RWPE1 (cell line): ENCODE measurements at regions not wholly inside any gene's neighbourhood (a gene's known extent, or its start where the extent isn't known, plus 50 kb on each side); places are given as distances from the start of the nearest gene placed in this dataset.

Experiments used
- CTCF ChIA-PET: fragments of 350-600 bp; sonication (Branson Sonifier 250); formaldehyde crosslinking; extraction: SDS; loops from one replicate; lab custom pipeline; 2021; lab: Yijun Ruan, JAX
- POLR2A ChIA-PET: fragments of 400-600 bp; formaldehyde crosslinking; extraction: SDS; loops from one replicate; lab custom pipeline; 2020; ENCODE audit warnings: antibody characterized with exemption; ENCODE audit not compliant: low non-redundant PET; lab: Yijun Ruan, JAX
- DNase-seq: peaks from one replicate; pipeline ENCODE4 v3.0.0; 2012; ENCODE audit warnings: low spot score
- H3K27ac ChIP-seq: fragments of 450-650 bp; 2 replicates; pipeline ENCODE4 v1.5.1; 2017
- TF ChIP-seq, protein P1 (sequence below): fragments of 450-650 bp; conservative IDR thresholded peaks from 2 replicates; pipeline ENCODE4 v1.5.1; 2017; ENCODE audit warnings: low read depth, mild to moderate bottlenecking

- CTCF ChIA-PET = no interaction called here
- no peak overlapping the region for H3K27ac ChIP-seq
- POLR2A ChIA-PET = interaction anchor here (0.6 kb wide), 1 partner anchor 15 kb away, joined by 3 read pairs; no protein-coding TSS in a partner anchor
- TF ChIP-seq, protein P1, sequence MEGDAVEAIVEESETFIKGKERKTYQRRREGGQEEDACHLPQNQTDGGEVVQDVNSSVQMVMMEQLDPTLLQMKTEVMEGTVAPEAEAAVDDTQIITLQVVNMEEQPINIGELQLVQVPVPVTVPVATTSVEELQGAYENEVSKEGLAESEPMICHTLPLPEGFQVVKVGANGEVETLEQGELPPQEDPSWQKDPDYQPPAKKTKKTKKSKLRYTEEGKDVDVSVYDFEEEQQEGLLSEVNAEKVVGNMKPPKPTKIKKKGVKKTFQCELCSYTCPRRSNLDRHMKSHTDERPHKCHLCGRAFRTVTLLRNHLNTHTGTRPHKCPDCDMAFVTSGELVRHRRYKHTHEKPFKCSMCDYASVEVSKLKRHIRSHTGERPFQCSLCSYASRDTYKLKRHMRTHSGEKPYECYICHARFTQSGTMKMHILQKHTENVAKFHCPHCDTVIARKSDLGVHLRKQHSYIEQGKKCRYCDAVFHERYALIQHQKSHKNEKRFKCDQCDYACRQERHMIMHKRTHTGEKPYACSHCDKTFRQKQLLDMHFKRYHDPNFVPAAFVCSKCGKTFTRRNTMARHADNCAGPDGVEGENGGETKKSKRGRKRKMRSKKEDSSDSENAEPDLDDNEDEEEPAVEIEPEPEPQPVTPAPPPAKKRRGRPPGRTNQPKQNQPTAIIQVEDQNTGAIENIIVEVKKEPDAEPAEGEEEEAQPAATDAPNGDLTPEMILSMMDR = no peak
- DNase-seq = no peak
Observed at GRCh38 chr14:54226103-54226502, 170.7 kb upstream of the CDKN3 start.

GRCh38 chr14:54226558-54226957, 170.2 kb upstream of the CDKN3 start:
- DNase-seq = no peak
- TF ChIP-seq, protein P1 = no peak
- ChIA-PET CTCF (interaction anchor here (0.7 kb wide), 1 partner anchor 346 kb away, joined by 8 read pairs; no protein-coding TSS in a partner anchor), POLR2A (interaction anchor here (0.6 kb wide), 1 partner anchor 14 kb away, joined by 3 read pairs; no protein-coding TSS in a partner anchor)
- H3K27ac ChIP-seq = no peak overlapping the region

- ChIA-PET CTCF (no interaction called here), POLR2A (no interaction called here)
- no peak overlapping the region for H3K27ac ChIP-seq
- TF ChIP-seq, protein P1 = no peak
- DNase-seq = no peak
Observed at GRCh38 chr14:54229136-54229535, 167.7 kb upstream of the CDKN3 start.

DNA sequence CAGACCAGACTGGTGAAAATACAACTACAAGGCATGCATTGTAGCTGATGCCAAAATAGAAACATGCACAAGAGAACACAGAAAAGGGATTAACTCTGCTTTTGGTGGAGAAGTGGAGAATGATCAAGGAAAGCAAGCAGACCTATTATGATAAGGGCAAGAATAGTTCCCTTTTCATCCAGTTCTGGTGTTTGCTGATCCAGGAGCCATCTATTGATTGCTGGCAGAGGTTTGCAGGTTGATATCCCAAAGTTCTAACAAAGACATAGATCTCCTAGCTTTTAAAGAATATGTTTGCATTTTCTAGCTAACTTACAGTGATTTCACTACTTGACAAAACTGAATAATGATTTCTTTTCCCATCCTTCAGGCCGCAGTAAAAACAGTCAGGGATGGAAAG, 166.2 kb upstream of the CDKN3 start:
- DNase-seq = no peak
- TF ChIP-seq, protein P1 = no peak
- ChIA-PET CTCF (no interaction called here), POLR2A (no interaction called here)
- H3K27ac ChIP-seq = no peak overlapping the region

- no peak for DNase-seq
- TF ChIP-seq, protein P1 = no peak
- CTCF ChIA-PET = interaction anchor here (0.5 kb wide), 1 partner anchor 50 kb away, joined by 3 read pairs; no protein-coding TSS in a partner anchor
- H3K27ac ChIP-seq = no peak overlapping the region
- POLR2A ChIA-PET = no interaction called here
Observed at GRCh38 chr14:54232735-54233134, 164.1 kb upstream of the CDKN3 start.

DNA sequence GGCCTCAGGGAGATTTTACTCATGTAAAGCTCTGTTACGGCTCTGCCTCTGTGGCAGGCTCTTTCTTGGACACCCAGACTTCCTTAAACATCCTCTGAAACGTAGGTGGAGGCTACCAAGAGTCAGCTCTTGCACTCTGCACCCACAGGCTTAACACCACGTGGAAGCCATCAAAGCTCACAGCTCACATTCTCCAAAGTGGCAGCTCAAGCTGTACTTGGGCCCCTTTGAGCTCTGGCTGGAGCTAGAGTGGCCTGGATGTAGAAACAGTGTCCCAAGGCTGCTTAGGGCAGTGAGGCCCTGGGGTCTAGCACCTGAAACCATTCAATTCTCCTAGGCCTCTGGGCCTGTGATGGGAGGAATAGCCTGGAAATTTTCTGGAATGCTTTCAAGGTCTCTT, 155.3 kb upstream of the CDKN3 start:
- ChIA-PET POLR2A (no interaction called here), CTCF (no interaction called here)
- H3K27ac ChIP-seq = no peak overlapping the region
- DNase-seq = no peak
- TF ChIP-seq, protein P1 = no peak
